ENCODE measurements at regions not wholly inside any gene's neighbourhood (a gene's known extent, or its start where the extent isn't known, plus 50 kb on each side); places are given as distances from the start of the nearest gene placed in this dataset.

- Histone ChIP-seq H3K9me3 (no peaks in the 10 kb centered on the region), H3K27me3 (no peaks in the 10 kb centered on the region), H3K4me1 (no peaks in the 10 kb centered on the region), H3K4me3 (no peak overlapping the region), H3K36me3 (no peaks in the 10 kb centered on the region), H3K27ac (peak overlapping the region; percentile 81 to 83)
- TF ChIP-seq CTCF (IDR thresholded peaks at IDR 0.05) (no peak), POLR2A (IDR thresholded peaks at IDR 0.05) (no peak)
- no peak for DNase-seq
- intact Hi-C loops (cut with DNase I; ENCODE audit: low total_unique reads), result no loop called here
These were observed 188.2 kb upstream of the ADAMTS5 start for GRCh38 chr21:27155130-27155500.

GRCh38 chr21:27154451-27155129 lies 187.7 kb upstream of the ADAMTS5 start:
- H3K4me3 ChIP-seq, result no peak overlapping the region
- H3K9me3 ChIP-seq, result no peaks in the 10 kb centered on the region
- intact Hi-C loops (cut with DNase I; ENCODE audit: low total_unique reads), result no loop called here
- peak overlapping the region; percentile 81 to 83 for H3K27ac ChIP-seq
- H3K4me1 ChIP-seq, result no peaks in the 10 kb centered on the region
- no peaks in the 10 kb centered on the region for H3K36me3 ChIP-seq
- H3K27me3 ChIP-seq, result no peaks in the 10 kb centered on the region
- TF ChIP-seq POLR2A (IDR thresholded peaks at IDR 0.05), result no peak
- no peak for TF ChIP-seq CTCF (IDR thresholded peaks at IDR 0.05)
- DNase-seq, result peak; percentile 54 to 64

GRCh38 chr21:27152996-27153395 lies 186.1 kb upstream of the ADAMTS5 start:
- H3K9me3 ChIP-seq, result no peaks in the 10 kb centered on the region
- no peaks in the 10 kb centered on the region for H3K36me3 ChIP-seq
- no peak for DNase-seq
- H3K4me1 ChIP-seq, result no peaks in the 10 kb centered on the region
- no peak overlapping the region for H3K4me3 ChIP-seq
- no peaks in the 10 kb centered on the region for H3K27me3 ChIP-seq
- peak overlapping the region in 1 of 2 donors; percentile 81 for H3K27ac ChIP-seq
- TF ChIP-seq POLR2A (IDR thresholded peaks at IDR 0.05), result no peak
- intact Hi-C loops (cut with DNase I; ENCODE audit: low total_unique reads), result no loop called here

GRCh38 chr21:27149034-27149433 lies 182.1 kb upstream of the ADAMTS5 start:
- no peak for DNase-seq
- Histone ChIP-seq H3K4me1 (no peaks in the 10 kb centered on the region), H3K36me3 (no peaks in the 10 kb centered on the region), H3K27ac (no peak overlapping the region), H3K27me3 (no peaks in the 10 kb centered on the region), H3K9me3 (no peaks in the 10 kb centered on the region), H3K4me3 (no peak overlapping the region)
- intact Hi-C loops (cut with DNase I; ENCODE audit: low total_unique reads), result no loop called here
- TF ChIP-seq CTCF (IDR thresholded peaks at IDR 0.05) (no peak), POLR2A (IDR thresholded peaks at IDR 0.05) (no peak)

GRCh38 chr21:27146268-27146667 lies 179.4 kb upstream of the ADAMTS5 start:
- intact Hi-C loops (cut with DNase I; ENCODE audit: low total_unique reads), result no loop called here
- H3K4me3 ChIP-seq, result no peak overlapping the region
- no peak for DNase-seq
- H3K36me3 ChIP-seq, result no peaks in the 10 kb centered on the region
- no peak overlapping the region for H3K27ac ChIP-seq
- H3K4me1 ChIP-seq, result no peaks in the 10 kb centered on the region
- H3K27me3 ChIP-seq, result no peaks in the 10 kb centered on the region
- TF ChIP-seq CTCF (IDR thresholded peaks at IDR 0.05) (no peak), POLR2A (IDR thresholded peaks at IDR 0.05) (no peak)
- H3K9me3 ChIP-seq, result no peaks in the 10 kb centered on the region

Data from uterus (tissue), 3 donors.